GM18907 (cell line): ENCODE measurements at regions not wholly inside any gene's neighbourhood (a gene's known extent, or its start where the extent isn't known, plus 50 kb on each side); places are given as distances from the start of the nearest gene placed in this dataset.
"Not testable (repeated sequence)": the region's sequence is repeated elsewhere in the genome, so short reads cannot be mapped to it uniquely, and the experiment has no call there.

ENCODE experiments used
- ATAC-seq: cut with Tn5 transposase; IDR thresholded peaks from one replicate; pipeline ENCODE4 v1.9.1; 2021; ENCODE audit warnings: mild to moderate bottlenecking, moderate library complexity; ENCODE audit not compliant: unreplicated experiment

DNA sequence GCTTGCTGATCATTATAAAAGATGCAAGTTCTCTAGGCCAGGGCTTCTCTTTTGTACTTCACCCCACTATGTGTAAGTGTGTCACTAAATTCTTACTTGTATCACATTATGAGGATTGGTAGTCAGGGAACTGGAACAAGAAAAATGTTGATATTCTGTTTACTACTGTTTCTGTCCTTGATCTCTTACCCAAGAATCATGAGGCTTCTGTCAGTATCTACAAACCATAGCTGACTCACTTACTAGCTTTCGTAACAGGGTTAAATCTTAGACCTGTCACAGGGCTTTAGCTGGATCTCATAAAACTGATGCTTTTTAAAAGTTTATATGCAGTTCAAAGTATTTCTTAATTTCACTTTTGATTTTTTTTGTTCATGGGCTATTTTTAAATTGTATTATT is 681.2 kb downstream of the PLPP3 start:
- no peak for ATAC-seq

GRCh38 chr1:55896210-55896609 is 681.0 kb upstream of the USP24 start:
- ATAC-seq, result no peak

- no peak for ATAC-seq
Measured at GRCh38 chr1:55894521-55894920, 679.4 kb upstream of the USP24 start.

DNA sequence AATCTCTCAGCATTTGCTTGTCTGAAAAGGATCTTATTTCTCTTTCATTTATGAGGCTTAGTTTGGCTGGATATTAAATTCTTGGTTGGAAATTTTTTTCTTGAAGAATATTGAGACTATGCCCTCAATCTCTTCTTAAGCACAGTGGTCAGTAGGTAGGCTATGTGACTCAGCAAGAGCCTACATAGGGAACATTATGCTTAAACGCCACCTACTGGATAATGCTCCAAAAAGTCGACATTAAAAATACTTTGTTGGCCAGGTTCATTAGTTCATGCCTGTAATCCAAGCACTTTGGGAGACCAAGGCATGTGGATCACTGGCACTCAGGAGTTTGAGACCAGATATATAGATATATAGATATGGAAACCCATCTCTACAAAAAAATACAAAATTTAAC is 678.0 kb upstream of the USP24 start:
- ATAC-seq, result no peak

- ATAC-seq, result no peak
Measured at GRCh38 chr1:55888685-55889317, 673.6 kb upstream of the USP24 start.

DNA sequence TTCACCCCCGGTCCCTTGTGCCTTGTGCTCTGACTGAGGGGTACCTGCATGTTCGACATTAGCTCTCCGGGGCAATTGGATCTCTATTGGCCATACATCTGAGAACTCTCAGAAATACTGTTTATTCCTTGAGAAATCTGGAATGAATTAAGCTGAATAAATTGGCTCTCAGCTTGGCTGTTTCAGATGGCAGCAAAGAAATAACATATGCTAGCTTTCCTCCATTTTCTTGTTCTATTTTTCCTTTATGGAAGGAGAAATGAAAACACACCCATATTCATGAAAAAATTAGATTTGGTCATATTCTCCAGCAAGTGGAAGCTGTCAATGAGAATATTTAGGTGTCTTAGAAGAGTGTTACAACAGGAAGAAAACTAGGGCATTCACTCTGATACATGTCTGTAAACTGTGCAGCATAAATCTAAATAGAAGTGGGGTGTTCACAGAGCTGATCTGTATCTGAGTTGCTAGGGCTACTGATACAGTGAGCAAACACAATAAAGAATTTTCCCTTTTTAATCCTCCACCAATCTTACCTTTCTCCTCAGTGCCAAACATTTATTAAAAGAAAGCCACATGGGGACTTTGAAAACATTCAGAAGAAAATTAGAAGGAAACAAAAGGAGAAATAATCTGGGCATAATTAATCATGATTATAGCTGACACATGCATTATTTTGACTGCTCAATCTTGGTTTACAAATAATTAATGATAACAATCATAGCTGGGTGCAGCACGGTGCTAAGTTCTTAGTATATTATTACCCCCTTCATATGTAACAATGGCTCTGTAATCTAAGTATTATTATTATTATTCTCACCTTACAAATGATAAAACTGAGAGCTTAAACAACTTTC is 671.9 kb upstream of the USP24 start:
- no peak for ATAC-seq

GRCh38 chr1:55885619-55886018 is 670.5 kb upstream of the USP24 start:
- ATAC-seq, result no peak

GRCh38 chr1:55882931-55883330 is 667.8 kb upstream of the USP24 start:
- no peak for ATAC-seq

- no peak for ATAC-seq
Measured at GRCh38 chr1:55879346-55879745, 664.2 kb upstream of the USP24 start.

DNA sequence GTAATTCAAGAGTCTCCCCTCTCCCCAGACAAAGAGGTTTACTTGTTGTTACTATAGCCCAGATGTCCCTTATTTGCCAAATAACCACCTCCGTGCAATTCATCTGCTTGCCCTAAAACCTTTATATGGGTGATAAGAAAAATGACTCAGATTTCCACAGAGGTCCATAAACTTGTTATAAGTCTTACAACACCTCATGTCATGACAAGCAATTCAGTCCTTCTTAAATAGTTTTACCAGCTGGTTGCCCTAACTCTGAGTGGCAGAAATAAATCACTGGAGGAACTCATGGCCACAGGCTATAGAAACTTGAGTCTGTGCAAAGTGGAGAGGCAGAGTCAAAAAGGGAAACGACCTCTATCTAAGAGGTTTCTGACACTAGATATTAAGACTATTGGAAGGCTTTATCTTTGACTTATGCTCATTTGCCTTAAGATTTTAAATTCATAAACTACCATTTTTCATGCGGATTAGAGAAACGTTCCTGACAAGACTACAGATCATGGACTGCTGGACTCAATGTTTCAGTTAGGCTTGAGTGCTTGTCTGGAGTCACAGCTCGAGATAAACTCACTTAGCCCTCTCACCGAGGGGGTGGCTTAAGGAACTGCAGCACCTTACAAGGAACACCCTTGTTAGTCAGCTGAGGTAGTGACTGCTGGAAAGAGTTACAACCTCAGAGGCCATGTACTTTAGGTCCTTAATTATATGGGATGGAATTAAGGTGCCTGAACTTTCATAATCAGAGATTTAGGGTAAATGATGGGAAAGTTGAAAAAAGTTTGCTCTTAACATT is 662.5 kb upstream of the USP24 start:
- no peak for ATAC-seq

DNA sequence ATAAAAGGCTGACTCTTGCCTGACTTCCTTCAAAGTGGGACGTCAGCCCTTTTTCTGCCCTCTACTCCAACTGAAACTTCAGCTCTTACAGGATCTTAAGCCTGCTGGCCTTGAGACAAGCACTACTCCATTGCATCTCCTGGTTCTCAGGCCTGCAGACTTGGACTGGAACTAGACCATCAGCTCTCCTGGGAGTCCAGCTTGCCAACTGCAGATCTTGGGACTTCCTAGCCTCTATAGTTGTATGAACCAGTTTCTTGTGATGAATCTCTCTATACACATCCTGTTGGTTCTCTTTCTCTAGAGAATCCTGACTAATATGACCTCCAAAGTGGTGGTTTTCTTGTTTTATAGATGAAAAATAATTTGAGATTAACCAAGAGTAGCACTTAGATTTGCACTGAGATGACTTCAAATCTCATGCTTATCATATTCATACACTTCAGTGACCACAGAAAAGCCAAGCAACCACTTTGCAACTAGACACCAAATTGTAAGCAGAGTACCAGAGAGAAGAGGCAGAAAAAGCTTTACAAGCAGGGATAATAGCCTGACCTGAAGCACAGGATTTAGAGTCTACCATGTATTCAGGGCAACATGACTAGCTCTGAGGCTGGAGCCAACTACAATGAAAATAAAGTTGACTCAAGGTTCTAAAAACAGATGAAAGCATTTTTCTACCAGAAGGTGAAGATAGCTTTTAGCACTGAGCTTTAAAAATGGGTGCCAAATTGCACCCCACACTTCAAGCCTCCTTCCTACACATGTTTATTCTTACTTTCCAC is 661.3 kb upstream of the USP24 start:
- no peak for ATAC-seq

- ATAC-seq, result no peak
Measured at GRCh38 chr1:55870106-55870505, 654.9 kb upstream of the USP24 start.

DNA sequence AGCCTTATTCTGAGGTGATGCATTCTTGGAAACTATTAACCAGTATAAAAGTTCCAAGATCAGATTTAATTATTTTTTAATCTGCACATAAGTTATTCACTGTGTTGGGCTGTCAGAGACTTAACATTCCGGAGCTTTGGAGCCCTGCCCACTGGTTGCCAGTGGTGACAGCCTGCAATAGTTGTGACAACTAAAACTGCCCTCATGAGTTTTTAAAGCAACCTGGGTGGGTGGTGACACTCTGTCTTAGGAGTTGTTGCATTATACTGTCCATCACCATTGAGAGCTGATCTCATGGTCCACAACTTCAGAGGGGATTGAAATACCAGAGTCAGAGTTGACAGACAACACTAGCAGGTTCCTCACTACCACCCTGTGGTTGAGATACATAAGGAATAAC is 653.9 kb upstream of the USP24 start:
- no peak for ATAC-seq

- no peak for ATAC-seq
Measured at GRCh38 chr1:55868026-55868425, 652.9 kb upstream of the USP24 start.

GRCh38 chr1:55867304-55867843 is 652.2 kb upstream of the USP24 start:
- no peak for ATAC-seq

DNA sequence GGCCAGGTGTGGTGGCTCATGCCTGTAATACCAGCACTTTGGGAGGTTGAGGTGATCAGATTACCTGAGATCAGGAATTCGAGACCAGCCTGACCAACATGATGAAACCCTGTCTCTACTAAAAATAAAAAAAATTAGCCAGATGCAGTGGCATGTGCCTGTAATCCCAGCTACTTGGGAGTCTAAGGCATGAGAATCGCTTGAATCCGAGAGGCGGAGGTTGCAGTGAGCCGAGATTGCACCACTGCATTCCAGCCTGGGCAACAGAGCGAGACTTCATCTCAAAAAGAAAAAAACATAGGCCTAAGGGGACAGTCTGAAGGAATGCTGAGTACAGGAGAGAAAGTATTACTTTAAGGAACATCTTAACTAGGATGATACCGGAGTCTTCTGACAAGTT is 650.6 kb upstream of the USP24 start:
- not testable (repeated sequence) for ATAC-seq

- no peak for ATAC-seq
Measured at GRCh38 chr1:55864251-55864650, 649.1 kb upstream of the USP24 start.

DNA sequence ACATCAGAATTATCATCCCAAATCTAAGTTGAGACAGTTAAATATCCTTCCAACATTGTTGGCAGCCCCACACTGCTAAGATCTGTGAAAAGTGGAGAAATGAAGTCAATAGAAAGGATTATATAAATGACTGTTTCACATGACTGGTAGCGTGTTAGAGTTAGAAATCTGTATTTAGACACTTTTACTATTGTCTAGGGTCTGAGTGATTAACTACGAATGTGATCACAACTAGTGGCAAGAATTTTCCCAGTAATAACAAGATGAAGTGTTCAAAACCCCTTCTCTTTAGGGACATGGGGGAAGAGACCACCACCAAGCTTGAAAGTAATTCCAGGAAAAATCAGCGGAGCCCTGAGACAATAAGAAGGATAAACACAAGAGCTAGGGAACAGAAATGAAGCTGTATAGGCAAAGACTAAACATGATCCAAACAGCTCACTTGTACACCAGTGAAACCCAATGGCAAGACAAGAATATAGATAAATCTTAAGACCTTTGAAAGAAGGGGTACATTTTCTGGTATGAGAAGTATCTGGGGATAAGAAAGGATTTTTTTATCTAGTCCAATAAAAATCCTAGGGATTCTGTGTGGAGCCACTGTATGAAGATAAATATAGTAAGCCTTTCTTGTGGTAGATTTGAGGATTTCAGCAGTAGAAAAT is 646.6 kb upstream of the USP24 start:
- no peak for ATAC-seq

- ATAC-seq, result no peak
Measured at GRCh38 chr1:55860798-55861519, 645.8 kb upstream of the USP24 start.
